Esophagus squamous epithelium (tissue), 4 donors: ENCODE measurements at regions not wholly inside any gene's neighbourhood (a gene's known extent, or its start where the extent isn't known, plus 50 kb on each side); places are given as distances from the start of the nearest gene placed in this dataset.

Experiments used
- CTCF ChIP-seq, 6 experiments: fragments of 450-650 bp in 4 of 6; fragments of 200-600 bp in 2 of 6; sonication (generic) in 2 of 6; IDR thresholded peaks; one replicate each; pipeline ENCODE4 v1.5.1; 2016 to 2019; ENCODE audit warnings: antibody characterized with exemption in 6 of 6, mild to moderate bottlenecking in 4 of 6, moderate library complexity in 4 of 6
- POLR2A ChIP-seq, 4 donors: fragments of 450-650 bp; IDR thresholded peaks; one replicate each; pipeline ENCODE4 v1.6.1; 2017; ENCODE audit warnings: antibody characterized with exemption in 4 of 4, mild to moderate bottlenecking in 4 of 4, moderate library complexity in 3 of 4

GRCh38 chr12:42756841-42757623, 167.5 kb upstream of the PRICKLE1 start:
- no peak for TF ChIP-seq CTCF (IDR thresholded peaks at IDR 0.05)
- TF ChIP-seq POLR2A (IDR thresholded peaks at IDR 0.05), result no peak
